ENCODE measurements at regions not wholly inside any gene's neighbourhood (a gene's known extent, or its start where the extent isn't known, plus 50 kb on each side); places are given as distances from the start of the nearest gene placed in this dataset.

DNA sequence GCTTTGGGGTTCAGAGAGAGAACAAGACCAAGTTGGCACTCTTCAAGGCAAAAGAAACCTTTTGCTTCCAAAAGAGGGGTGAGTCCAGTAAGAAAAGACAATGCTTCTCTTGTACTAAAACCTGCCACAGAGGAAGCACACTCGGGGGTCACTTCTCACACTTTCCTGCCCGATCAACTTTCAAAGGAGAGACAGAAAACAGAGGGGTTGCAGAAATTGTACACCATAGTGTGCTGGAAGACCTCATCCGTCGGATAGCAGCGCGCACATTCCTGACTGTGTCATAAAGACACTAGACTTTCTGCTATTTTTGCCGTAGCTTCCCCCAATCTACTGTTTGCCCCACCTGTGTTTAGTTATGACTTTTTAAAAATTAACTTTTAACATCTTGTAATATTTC lies 66.9 kb downstream of the OR2K2 start (continued):
- TF ChIP-seq, protein P1, sequence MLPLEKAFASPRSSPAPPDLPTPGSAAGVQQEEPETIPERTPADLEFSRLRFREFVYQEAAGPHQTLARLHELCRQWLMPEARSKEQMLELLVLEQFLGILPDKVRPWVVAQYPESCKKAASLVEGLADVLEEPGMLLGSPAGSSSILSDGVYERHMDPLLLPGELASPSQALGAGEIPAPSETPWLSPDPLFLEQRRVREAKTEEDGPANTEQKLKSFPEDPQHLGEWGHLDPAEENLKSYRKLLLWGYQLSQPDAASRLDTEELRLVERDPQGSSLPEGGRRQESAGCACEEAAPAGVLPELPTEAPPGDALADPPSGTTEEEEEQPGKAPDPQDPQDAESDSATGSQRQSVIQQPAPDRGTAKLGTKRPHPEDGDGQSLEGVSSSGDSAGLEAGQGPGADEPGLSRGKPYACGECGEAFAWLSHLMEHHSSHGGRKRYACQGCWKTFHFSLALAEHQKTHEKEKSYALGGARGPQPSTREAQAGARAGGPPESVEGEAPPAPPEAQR (CRISPR knock-in tag; IDR thresholded peaks at IDR 0.05), result no peak
- no peak for TF ChIP-seq NR1H2 (CRISPR knock-in tag; IDR thresholded peaks at IDR 0.05)
- TF ChIP-seq, protein P2, sequence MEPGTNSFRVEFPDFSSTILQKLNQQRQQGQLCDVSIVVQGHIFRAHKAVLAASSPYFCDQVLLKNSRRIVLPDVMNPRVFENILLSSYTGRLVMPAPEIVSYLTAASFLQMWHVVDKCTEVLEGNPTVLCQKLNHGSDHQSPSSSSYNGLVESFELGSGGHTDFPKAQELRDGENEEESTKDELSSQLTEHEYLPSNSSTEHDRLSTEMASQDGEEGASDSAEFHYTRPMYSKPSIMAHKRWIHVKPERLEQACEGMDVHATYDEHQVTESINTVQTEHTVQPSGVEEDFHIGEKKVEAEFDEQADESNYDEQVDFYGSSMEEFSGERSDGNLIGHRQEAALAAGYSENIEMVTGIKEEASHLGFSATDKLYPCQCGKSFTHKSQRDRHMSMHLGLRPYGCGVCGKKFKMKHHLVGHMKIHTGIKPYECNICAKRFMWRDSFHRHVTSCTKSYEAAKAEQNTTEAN (CRISPR knock-in tag; IDR thresholded peaks at IDR 0.05), result no peak

GRCh38 chr9:111258875-111259271 lies 71.2 kb downstream of the OR2K2 start:
- Mint-ChIP-seq H3K27ac (no peak overlapping the region), H3K4me3 (no peak overlapping the region), H3K9me3 (peaks cover 15% of the 10 kb centered on the region), H3K27me3 (ENCODE audit: low read depth) (no peaks in the 10 kb centered on the region), H3K36me3 (no peaks in the 10 kb centered on the region), H3K4me1 (peaks cover 9% of the 10 kb centered on the region)
- ChIA-PET CTCF (no interaction called here), POLR2A (no interaction called here)
- TF ChIP-seq GRHL2 (CRISPR knock-in tag; IDR thresholded peaks at IDR 0.05; ENCODE audit: insufficient replicate concordance, severe bottlenecking), result no peak
- TF ChIP-seq GABPB1 (CRISPR knock-in tag; IDR thresholded peaks at IDR 0.05), result no peak
- no peak for TF ChIP-seq ESRRA (CRISPR knock-in tag; IDR thresholded peaks at IDR 0.05; ENCODE audit: borderline replicate concordance)
- TF ChIP-seq ZNF232 (CRISPR knock-in tag; IDR thresholded peaks at IDR 0.05), result no peak
- no peak for TF ChIP-seq ARID4B (CRISPR knock-in tag; IDR thresholded peaks at IDR 0.05; ENCODE audit: borderline replicate concordance)
- TF ChIP-seq, protein P3, sequence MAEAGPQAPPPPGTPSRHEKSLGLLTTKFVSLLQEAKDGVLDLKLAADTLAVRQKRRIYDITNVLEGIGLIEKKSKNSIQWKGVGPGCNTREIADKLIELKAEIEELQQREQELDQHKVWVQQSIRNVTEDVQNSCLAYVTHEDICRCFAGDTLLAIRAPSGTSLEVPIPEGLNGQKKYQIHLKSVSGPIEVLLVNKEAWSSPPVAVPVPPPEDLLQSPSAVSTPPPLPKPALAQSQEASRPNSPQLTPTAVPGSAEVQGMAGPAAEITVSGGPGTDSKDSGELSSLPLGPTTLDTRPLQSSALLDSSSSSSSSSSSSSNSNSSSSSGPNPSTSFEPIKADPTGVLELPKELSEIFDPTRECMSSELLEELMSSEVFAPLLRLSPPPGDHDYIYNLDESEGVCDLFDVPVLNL (CRISPR knock-in tag; IDR thresholded peaks at IDR 0.05; ENCODE audit: borderline replicate concordance, low read depth), result no peak
- TF ChIP-seq ZNF396 (CRISPR knock-in tag; IDR thresholded peaks at IDR 0.05; ENCODE audit: borderline replicate concordance), result no peak
- no peak for TF ChIP-seq ZNF121 (CRISPR knock-in tag; IDR thresholded peaks at IDR 0.05)
- TF ChIP-seq AR (CRISPR knock-in tag; IDR thresholded peaks at IDR 0.05), result no peak
- no peak for ATAC-seq
- DNase-seq (ENCODE audit: low spot score), result no peak
